Neural cell (in vitro differentiated cells): ENCODE measurements at regions not wholly inside any gene's neighbourhood (a gene's known extent, or its start where the extent isn't known, plus 50 kb on each side); places are given as distances from the start of the nearest gene placed in this dataset.

Experiments used
- RAD21 ChIP-seq: fragments of 450-650 bp; conservative IDR thresholded peaks from 2 replicates; pipeline ENCODE4 v1.6.1; 2014; ENCODE audit warnings: antibody characterized with exemption, mild to moderate bottlenecking, moderate library complexity
- TAF1 ChIP-seq: IDR thresholded peaks from 2 replicates; pipeline ENCODE4 v1.6.1; 2012; ENCODE audit warnings: low read depth
- TF ChIP-seq, protein P1 (sequence below): fragments of 450-650 bp; IDR thresholded peaks from 2 replicates; pipeline ENCODE4 v1.5.1; 2014; ENCODE audit warnings: antibody characterized with exemption, mild to moderate bottlenecking, moderate library complexity; ENCODE audit not compliant: poor library complexity, severe bottlenecking

DNA sequence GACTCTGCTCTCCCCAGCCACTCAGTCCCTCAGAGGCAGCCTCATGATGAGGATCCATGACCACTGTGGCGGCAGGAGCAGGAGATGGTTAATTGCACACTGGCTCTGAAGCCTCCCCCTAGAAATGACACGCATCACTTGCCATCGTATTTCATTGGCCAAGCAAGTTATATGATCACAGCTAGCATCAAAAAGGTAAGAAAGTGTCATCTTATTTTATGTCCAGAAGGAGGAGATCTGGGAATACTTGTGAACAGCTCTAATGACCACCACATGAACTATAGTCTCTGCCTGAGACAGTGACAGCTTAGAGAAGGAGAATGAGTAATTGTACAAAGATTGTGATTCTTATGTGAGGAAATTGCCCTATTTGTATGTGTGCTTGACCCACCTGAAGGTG, 363.4 kb downstream of the NUAK1 start:
- TF ChIP-seq RAD21 (no peak), TAF1 (no peak)
- TF ChIP-seq, protein P1, sequence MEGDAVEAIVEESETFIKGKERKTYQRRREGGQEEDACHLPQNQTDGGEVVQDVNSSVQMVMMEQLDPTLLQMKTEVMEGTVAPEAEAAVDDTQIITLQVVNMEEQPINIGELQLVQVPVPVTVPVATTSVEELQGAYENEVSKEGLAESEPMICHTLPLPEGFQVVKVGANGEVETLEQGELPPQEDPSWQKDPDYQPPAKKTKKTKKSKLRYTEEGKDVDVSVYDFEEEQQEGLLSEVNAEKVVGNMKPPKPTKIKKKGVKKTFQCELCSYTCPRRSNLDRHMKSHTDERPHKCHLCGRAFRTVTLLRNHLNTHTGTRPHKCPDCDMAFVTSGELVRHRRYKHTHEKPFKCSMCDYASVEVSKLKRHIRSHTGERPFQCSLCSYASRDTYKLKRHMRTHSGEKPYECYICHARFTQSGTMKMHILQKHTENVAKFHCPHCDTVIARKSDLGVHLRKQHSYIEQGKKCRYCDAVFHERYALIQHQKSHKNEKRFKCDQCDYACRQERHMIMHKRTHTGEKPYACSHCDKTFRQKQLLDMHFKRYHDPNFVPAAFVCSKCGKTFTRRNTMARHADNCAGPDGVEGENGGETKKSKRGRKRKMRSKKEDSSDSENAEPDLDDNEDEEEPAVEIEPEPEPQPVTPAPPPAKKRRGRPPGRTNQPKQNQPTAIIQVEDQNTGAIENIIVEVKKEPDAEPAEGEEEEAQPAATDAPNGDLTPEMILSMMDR, result no peak
